ENCODE measurements at regions not wholly inside any gene's neighbourhood (a gene's known extent, or its start where the extent isn't known, plus 50 kb on each side); places are given as distances from the start of the nearest gene placed in this dataset.

DNA sequence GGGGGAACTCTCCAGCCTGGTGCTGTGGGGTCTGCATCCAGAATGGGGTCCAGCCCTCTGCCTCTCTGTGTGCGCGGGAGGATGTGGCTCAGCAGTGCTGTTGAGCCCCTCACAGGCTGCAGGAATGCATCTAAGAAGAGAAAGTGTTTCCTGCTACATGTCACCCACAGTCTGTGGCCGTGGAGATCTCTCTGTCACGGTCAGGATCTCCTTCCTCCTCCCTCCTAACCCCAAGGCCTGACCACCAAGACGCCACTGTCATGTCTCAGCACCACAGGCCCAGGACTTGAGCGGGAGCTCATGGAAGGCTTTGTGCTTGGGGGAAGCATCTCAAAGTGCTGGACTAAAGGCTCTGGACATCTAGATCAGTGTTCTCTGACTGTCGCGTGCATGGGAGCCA is 90.1 kb downstream of the SREK1 start:
- ATAC-seq (ENCODE audit: low read depth) (no peak), DNase-seq (ENCODE audit: low spot score in 2 of 2) (no peak)
- H3K4me1 Mint-ChIP-seq, result no peaks in the 10 kb centered on the region
- peaks cover 2% of the 10 kb centered on the region for H3K9me3 Mint-ChIP-seq
- H3K27ac Mint-ChIP-seq, result no peak overlapping the region
- peaks cover 2% of the 10 kb centered on the region for H3K36me3 Mint-ChIP-seq
- peaks cover 7% of the 10 kb centered on the region for H3K27me3 Mint-ChIP-seq
- no peak overlapping the region for H3K4me3 Mint-ChIP-seq

GRCh38 chr5:66238435-66238834 is 94.3 kb downstream of the SREK1 start:
- no peaks in the 10 kb centered on the region for H3K36me3 Mint-ChIP-seq
- ATAC-seq (ENCODE audit: low read depth), result no peak

GRCh38 chr5:66239034-66239433 is 94.9 kb downstream of the SREK1 start:
- Mint-ChIP-seq H3K27ac (peak overlapping the region; percentile 0), H3K27me3 (peaks cover 5% of the 10 kb centered on the region), H3K36me3 (no peaks in the 10 kb centered on the region), H3K9me3 (no peaks in the 10 kb centered on the region), H3K4me1 (no peaks in the 10 kb centered on the region), H3K4me3 (no peak overlapping the region)
- no peak for DNase-seq (ENCODE audit: low spot score in 2 of 2)
- ATAC-seq (ENCODE audit: low read depth), result no peak

More at GRCh38 chr5:66238435-66238834, 94.3 kb downstream of the SREK1 start:
- Mint-ChIP-seq H3K4me3 (no peak overlapping the region), H3K27ac (no peak overlapping the region), H3K4me1 (no peaks in the 10 kb centered on the region), H3K9me3 (no peaks in the 10 kb centered on the region), H3K27me3 (peaks cover 6% of the 10 kb centered on the region)
- DNase-seq (ENCODE audit: low spot score in 2 of 2), result no peak

GRCh38 chr5:66241136-66241825 is 97.2 kb downstream of the SREK1 start:
- ATAC-seq (ENCODE audit: low read depth) (no peak), DNase-seq (ENCODE audit: low spot score in 2 of 2) (no peak)
- no peaks in the 10 kb centered on the region for H3K9me3 Mint-ChIP-seq
- no peaks in the 10 kb centered on the region for H3K36me3 Mint-ChIP-seq
- H3K4me3 Mint-ChIP-seq, result no peak overlapping the region
- no peaks in the 10 kb centered on the region for H3K4me1 Mint-ChIP-seq
- peaks cover 7% of the 10 kb centered on the region for H3K27me3 Mint-ChIP-seq
- no peak overlapping the region for H3K27ac Mint-ChIP-seq

DNA sequence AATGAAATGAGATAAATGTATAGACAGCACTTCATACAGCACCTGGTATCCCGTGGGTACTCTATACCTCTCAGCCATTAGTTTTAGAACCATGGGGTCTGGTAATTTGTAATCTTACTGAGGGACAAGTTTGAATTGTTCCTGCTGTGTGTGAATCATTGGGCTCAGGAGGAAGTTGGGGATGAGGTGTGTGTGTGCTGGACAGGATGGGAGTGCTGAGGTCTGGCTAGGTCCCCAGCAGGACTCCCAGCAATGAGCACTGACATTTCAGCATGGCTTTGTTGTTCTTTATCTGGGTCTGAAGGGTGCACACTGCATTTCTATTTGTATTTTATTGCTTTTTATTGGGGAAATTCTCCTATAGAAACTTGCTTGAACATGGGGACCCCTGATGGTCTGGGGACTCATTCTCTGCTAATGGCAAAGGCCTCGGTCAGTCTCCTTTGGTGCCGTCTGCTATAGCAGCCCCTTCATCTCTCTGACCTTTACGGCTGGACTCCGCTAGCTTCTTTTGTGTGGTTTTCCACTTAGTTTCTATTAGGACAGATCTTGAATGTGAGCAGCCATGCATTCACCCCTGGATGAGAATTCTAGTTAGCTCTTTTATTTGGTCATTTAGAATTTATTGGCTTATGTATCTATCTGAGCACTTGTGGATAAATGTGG is 98.1 kb downstream of the SREK1 start:
- Mint-ChIP-seq H3K9me3 (no peaks in the 10 kb centered on the region), H3K4me3 (no peak overlapping the region), H3K4me1 (no peaks in the 10 kb centered on the region), H3K27me3 (peaks cover 3% of the 10 kb centered on the region), H3K36me3 (no peaks in the 10 kb centered on the region), H3K27ac (no peak overlapping the region)
- ATAC-seq (ENCODE audit: low read depth) (no peak), DNase-seq (ENCODE audit: low spot score in 2 of 2) (no peak)

- no peak for DNase-seq (ENCODE audit: low spot score in 2 of 2)
Measured at GRCh38 chr5:66246608-66247007, 102.5 kb downstream of the SREK1 start.

GRCh38 chr5:66247176-66247960 is 103.3 kb downstream of the SREK1 start:
- H3K27me3 Mint-ChIP-seq, result peaks cover 3% of the 10 kb centered on the region
- no peaks in the 10 kb centered on the region for H3K36me3 Mint-ChIP-seq
- no peaks in the 10 kb centered on the region for H3K4me1 Mint-ChIP-seq
- H3K27ac Mint-ChIP-seq, result no peak overlapping the region
- ATAC-seq (ENCODE audit: low read depth), result no peak
- H3K4me3 Mint-ChIP-seq, result no peak overlapping the region
- DNase-seq (ENCODE audit: low spot score in 2 of 2), result no peak
- H3K9me3 Mint-ChIP-seq, result no peaks in the 10 kb centered on the region

More at GRCh38 chr5:66246608-66247007, 102.5 kb downstream of the SREK1 start:
- no peak for ATAC-seq (ENCODE audit: low read depth)
- Mint-ChIP-seq H3K27me3 (peaks cover 3% of the 10 kb centered on the region), H3K36me3 (no peaks in the 10 kb centered on the region), H3K9me3 (no peaks in the 10 kb centered on the region), H3K4me1 (no peaks in the 10 kb centered on the region), H3K27ac (no peak overlapping the region), H3K4me3 (no peak overlapping the region)

DNA sequence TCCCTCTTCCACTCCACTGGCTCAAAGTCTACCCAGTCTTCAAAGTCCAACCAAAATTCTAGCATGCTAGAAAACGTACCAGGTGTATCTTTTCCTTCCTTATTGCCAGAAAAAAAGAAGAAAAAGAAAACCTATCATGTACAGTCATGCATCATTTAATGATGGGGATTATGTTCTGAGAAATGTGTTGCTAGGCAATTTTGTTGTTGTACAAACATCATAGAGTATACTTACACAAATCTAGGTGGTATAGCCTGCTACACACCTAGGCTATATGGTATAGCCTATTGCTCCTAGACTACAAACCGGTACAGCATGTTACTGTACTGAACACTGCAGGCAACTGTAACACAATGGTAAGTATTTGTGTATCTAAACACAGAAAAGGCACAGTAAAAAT is 104.8 kb downstream of the SREK1 start:
- Mint-ChIP-seq H3K4me3 (no peak overlapping the region), H3K27ac (no peak overlapping the region), H3K9me3 (no peaks in the 10 kb centered on the region), H3K27me3 (peaks cover 3% of the 10 kb centered on the region), H3K4me1 (no peaks in the 10 kb centered on the region), H3K36me3 (no peaks in the 10 kb centered on the region)
- ATAC-seq (ENCODE audit: low read depth) (no peak), DNase-seq (ENCODE audit: low spot score in 2 of 2) (no peak)

DNA sequence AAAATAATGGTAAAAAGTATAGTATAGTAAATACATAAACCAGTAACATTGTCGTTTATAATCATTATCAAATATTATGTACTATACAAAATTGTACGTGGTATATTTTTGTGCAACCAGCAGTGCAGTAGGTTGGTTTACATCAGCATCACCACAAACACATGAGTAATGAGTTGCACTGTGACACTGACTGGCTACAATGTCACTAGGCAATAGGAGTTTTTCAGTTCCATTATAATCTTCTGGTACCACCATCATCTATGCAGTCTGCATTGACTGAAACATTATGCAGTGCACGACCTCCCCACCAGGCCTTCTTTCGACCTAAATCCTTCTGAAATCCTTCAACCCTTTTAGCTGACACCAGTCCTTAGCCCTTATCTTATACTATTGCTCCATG is 105.8 kb downstream of the SREK1 start:
- no peaks in the 10 kb centered on the region for H3K9me3 Mint-ChIP-seq
- H3K36me3 Mint-ChIP-seq, result no peaks in the 10 kb centered on the region

DNA sequence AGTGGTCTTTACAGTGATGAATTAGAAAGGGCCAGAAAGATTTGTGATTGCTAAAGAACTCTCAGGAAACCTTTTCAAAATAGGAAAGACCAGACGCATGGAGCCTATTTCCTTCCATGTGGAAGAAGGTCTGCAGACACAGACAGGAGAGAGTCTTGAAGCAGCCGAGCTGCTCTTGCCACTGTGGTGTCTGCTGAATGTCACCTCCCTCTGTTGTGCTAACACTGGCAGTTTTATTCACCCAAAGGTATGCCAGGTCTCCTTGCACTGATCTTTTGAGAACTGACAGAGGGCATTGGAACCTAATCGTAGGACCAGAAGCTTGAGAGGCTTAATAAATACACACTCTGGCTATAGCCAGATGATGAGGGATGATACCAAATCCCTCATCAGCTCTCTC is 108.7 kb downstream of the SREK1 start:
- ATAC-seq (ENCODE audit: low read depth) (no peak), DNase-seq (ENCODE audit: low spot score in 2 of 2) (no peak)
- Mint-ChIP-seq H3K27me3 (no peaks in the 10 kb centered on the region), H3K36me3 (no peaks in the 10 kb centered on the region), H3K9me3 (no peaks in the 10 kb centered on the region), H3K4me3 (no peak overlapping the region), H3K27ac (no peak overlapping the region), H3K4me1 (peaks cover 10% of the 10 kb centered on the region)

More for the DNA sequence above, 105.8 kb downstream of the SREK1 start:
- Mint-ChIP-seq H3K27me3 (no peaks in the 10 kb centered on the region), H3K27ac (no peak overlapping the region), H3K4me3 (no peak overlapping the region), H3K4me1 (no peaks in the 10 kb centered on the region)
- DNase-seq (ENCODE audit: low spot score in 2 of 2), result no peak
- no peak for ATAC-seq (ENCODE audit: low read depth)

DNA sequence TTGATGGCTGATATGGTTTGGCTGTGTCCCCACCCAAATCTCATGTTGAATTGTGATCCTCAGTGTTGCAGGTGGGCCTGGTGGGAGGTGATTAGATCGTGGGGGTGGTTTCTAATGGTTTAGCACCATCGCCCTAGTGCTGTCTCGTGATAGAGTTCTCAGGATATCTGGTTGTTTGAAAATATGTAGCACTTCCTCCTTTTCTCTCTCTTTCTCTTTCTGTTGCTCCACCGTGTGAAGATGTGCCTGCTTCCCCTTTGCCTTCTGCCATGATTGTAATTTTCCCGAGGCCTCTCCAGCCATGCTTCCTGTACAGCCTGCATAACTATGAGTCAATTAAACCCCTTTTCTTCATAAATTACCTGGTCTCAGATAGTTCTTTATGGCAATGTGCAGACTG is 111.6 kb downstream of the SREK1 start:
- peak; percentile 7 to 13 for DNase-seq (ENCODE audit: low spot score in 2 of 2)
- Mint-ChIP-seq H3K27ac (no peak overlapping the region), H3K36me3 (no peaks in the 10 kb centered on the region), H3K4me3 (peak overlapping the region; percentile 19), H3K27me3 (no peaks in the 10 kb centered on the region), H3K9me3 (peaks cover 3% of the 10 kb centered on the region), H3K4me1 (peaks cover 10% of the 10 kb centered on the region)
- peak; percentile 92 for ATAC-seq (ENCODE audit: low read depth)

- Mint-ChIP-seq H3K4me3 (no peak overlapping the region), H3K4me1 (no peaks in the 10 kb centered on the region), H3K36me3 (no peaks in the 10 kb centered on the region), H3K9me3 (peaks cover 2% of the 10 kb centered on the region), H3K27me3 (peaks cover 11% of the 10 kb centered on the region), H3K27ac (no peak overlapping the region)
- DNase-seq (ENCODE audit: low spot score in 2 of 2) (no peak), ATAC-seq (ENCODE audit: low read depth) (no peak)
Measured at GRCh38 chr5:66273121-66273520, 129.0 kb downstream of the SREK1 start.

DNA sequence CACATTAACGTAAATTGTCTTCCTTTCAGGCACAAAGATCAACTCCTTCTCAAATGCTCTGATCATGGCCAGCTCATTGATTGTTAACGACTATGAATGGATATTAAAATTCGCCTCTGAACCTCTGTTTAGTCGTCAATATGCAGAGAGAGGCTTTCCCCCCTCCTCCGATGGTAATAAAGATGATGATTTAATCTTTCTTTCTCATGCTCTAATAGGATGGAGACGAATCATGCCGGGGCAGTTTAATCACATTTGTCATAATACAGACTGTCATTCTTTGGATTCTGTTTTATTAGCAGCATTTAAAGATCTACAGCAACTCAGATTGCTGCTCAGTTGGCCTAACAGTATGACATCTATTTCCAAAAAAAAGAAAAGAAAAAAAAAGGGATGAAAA is 132.9 kb downstream of the SREK1 start:
- DNase-seq (ENCODE audit: low spot score in 2 of 2) (no peak), ATAC-seq (ENCODE audit: low read depth) (no peak)
- Mint-ChIP-seq H3K4me3 (no peak overlapping the region), H3K9me3 (no peaks in the 10 kb centered on the region), H3K4me1 (peaks cover 2% of the 10 kb centered on the region), H3K27me3 (peaks cover 9% of the 10 kb centered on the region), H3K36me3 (no peaks in the 10 kb centered on the region), H3K27ac (no peak overlapping the region)

GRCh38 chr5:66277981-66278380 is 133.9 kb downstream of the SREK1 start:
- no peaks in the 10 kb centered on the region for H3K36me3 Mint-ChIP-seq
- H3K9me3 Mint-ChIP-seq, result no peaks in the 10 kb centered on the region

More at GRCh38 chr5:66277981-66278380, 133.9 kb downstream of the SREK1 start:
- H3K4me3 Mint-ChIP-seq, result no peak overlapping the region
- DNase-seq (ENCODE audit: low spot score in 2 of 2) (no peak), ATAC-seq (ENCODE audit: low read depth) (no peak)
- H3K27ac Mint-ChIP-seq, result no peak overlapping the region
- peaks cover 9% of the 10 kb centered on the region for H3K27me3 Mint-ChIP-seq
- peaks cover 2% of the 10 kb centered on the region for H3K4me1 Mint-ChIP-seq
